ENCODE measurements at regions not wholly inside any gene's neighbourhood (a gene's known extent, or its start where the extent isn't known, plus 50 kb on each side); places are given as distances from the start of the nearest gene placed in this dataset.

- H3K23me2 ChIP-seq (ENCODE audit: low read depth, low read length), result no peaks in the 10 kb centered on the region
- ChIA-PET POLR2A (ENCODE audit: partially characterized antibody) (interaction anchor here (1.1 to 1.4 kb wide), 2 partner anchors 185 to 293 kb away, joined by 3 read pairs; no protein-coding TSS in a partner anchor), CTCF (ENCODE audit: partially characterized antibody) (interaction anchor here (0.8 to 17.9 kb wide), 6 partner anchors 24 to 535 kb away, joined by 3 to 591 read pairs (median 4); no protein-coding TSS in a partner anchor)
- H2BK20ac ChIP-seq (ENCODE audit: low read length), result no peak overlapping the region
- DNase-seq (ENCODE audit: low read depth in 1 of 2, low spot score in 2 of 2), result no peak
- H3K36me3 ChIP-seq (ENCODE audit: control insufficient read depth in 2 of 4, insufficient read depth in 4 of 4, low read length in 3 of 4), result no peaks in the 10 kb centered on the region
- no peaks in the 10 kb centered on the region for H3K79me1 ChIP-seq (ENCODE audit: low read depth, low read length)
- 89% methylated on average over 13 of the region's 13 CpGs; no CpG with 5 or more reads in 1 of the 2 experiments for WGBS, 2 experiments (ENCODE audit: extremely low coverage in 1 of 2, insufficient coverage in 1 of 2, insufficient read length in 1 of 2, insufficient replicate concordance in 2 of 2, low coverage in 1 of 2, low lambda C conversion rate in 2 of 2, missing lambda C conversion rate in 1 of 2)
- no peak overlapping the region for H3K18ac ChIP-seq (ENCODE audit: extremely low read depth, low read length)
- no peak for FAIRE-seq
- no peak overlapping the region for H2BK15ac ChIP-seq (ENCODE audit: low read length)
- no peaks in the 10 kb centered on the region for H3K79me2 ChIP-seq (ENCODE audit: control insufficient read depth in 1 of 2, insufficient read depth in 2 of 2, low read length in 2 of 2)
- no peak overlapping the region for H2BK5ac ChIP-seq (ENCODE audit: low read depth, low read length)
- no peak overlapping the region for H4K5ac ChIP-seq (ENCODE audit: insufficient read length, low read depth, low read length)
- H3K14ac ChIP-seq (ENCODE audit: insufficient read length), result no peak overlapping the region
- H4K91ac ChIP-seq (replicated peaks; ENCODE audit: insufficient read length, low read length), result no peak overlapping the region
- H2BK120ac ChIP-seq (replicated peaks; ENCODE audit: low read depth, low read length), result no peak overlapping the region
- no peaks in the 10 kb centered on the region for H3K4me1 ChIP-seq (replicated peaks in 1 of 4; ENCODE audit: control insufficient read depth in 3 of 4, insufficient read depth in 4 of 4, low read length in 3 of 4)
- no peak overlapping the region for H3K4ac ChIP-seq (replicated peaks; ENCODE audit: insufficient read length, low read depth, low read length)
- H3K27ac ChIP-seq (ENCODE audit: low read depth, low read length), result no peak overlapping the region
- H4K8ac ChIP-seq (ENCODE audit: extremely low read depth, insufficient read depth, low read length), result no peak overlapping the region
- no peak overlapping the region for H3K4me3 ChIP-seq (ENCODE audit: extremely low read depth in 1 of 4, insufficient read depth in 2 of 4, low read depth in 3 of 4, low read length in 4 of 4)
- no peaks in the 10 kb centered on the region for H3K9me3 ChIP-seq (ENCODE audit: insufficient read depth in 2 of 2, low read depth in 1 of 2, low read length in 1 of 2)
- no peak overlapping the region for H2AFZ ChIP-seq (ENCODE audit: low read length)
- no peaks in the 10 kb centered on the region for H4K20me1 ChIP-seq (replicated peaks in 1 of 2; ENCODE audit: control insufficient read depth in 1 of 2, insufficient read depth in 2 of 2, low read length in 2 of 2)
- H2BK12ac ChIP-seq (ENCODE audit: low read depth, low read length), result no peak overlapping the region
- no peak overlapping the region for H3K23ac ChIP-seq (ENCODE audit: insufficient read length)
- H3K9ac ChIP-seq (replicated peaks in 1 of 4; ENCODE audit: extremely low read depth in 1 of 4, low read depth in 3 of 4, low read length in 3 of 4), result no peak overlapping the region
- H3K27me3 ChIP-seq (replicated peaks in 1 of 4; ENCODE audit: control insufficient read depth in 3 of 4, extremely low read depth in 1 of 4, insufficient read depth in 3 of 4, low read length in 3 of 4), result no peaks in the 10 kb centered on the region
- H3K4me2 ChIP-seq (ENCODE audit: insufficient read depth in 1 of 2, low read depth in 2 of 2, low read length in 2 of 2), result no peak overlapping the region
- H2AK5ac ChIP-seq (ENCODE audit: low read depth, low read length), result no peak overlapping the region
- H3K56ac ChIP-seq (replicated peaks; ENCODE audit: insufficient read length, low read depth, low read length), result no peak overlapping the region
- TF ChIP-seq SIN3A (conservative IDR thresholded peaks at IDR 0.05 in 1 of 2, IDR thresholded peaks at IDR 0.05 in 1 of 2; ENCODE audit: low read depth in 1 of 2, low read length in 2 of 2), result no peak
- no peak for TF ChIP-seq YY1 (IDR thresholded peaks at IDR 0.05; ENCODE audit: low read depth, low read length)
- TF ChIP-seq POLR2A (IDR thresholded peaks at IDR 0.05; ENCODE audit: control extremely low read depth in 1 of 2, low read depth in 2 of 2, low read length in 2 of 2), result no peak
- no peak for TF ChIP-seq SUZ12 (IDR thresholded peaks at IDR 0.05; ENCODE audit: low read length)
- no peak for TF ChIP-seq E2F6 (IDR thresholded peaks at IDR 0.05)
- no peak for TF ChIP-seq MAFK (IDR thresholded peaks at IDR 0.05; ENCODE audit: low read depth, low read length)
- no peak for TF ChIP-seq SP4 (IDR thresholded peaks at IDR 0.05; ENCODE audit: low read length)
- no peak for TF ChIP-seq CTCF (IDR thresholded peaks at IDR 0.05; ENCODE audit: control extremely low read depth in 1 of 3, insufficient read depth in 1 of 3, low read depth in 1 of 3, low read length in 3 of 3)
- TF ChIP-seq CBX5 (IDR thresholded peaks at IDR 0.05; ENCODE audit: low read depth, low read length), result no peak
- TF ChIP-seq JUND (IDR thresholded peaks at IDR 0.05; ENCODE audit: low read length), result no peak
- TF ChIP-seq TAF7 (optimal IDR thresholded peaks at IDR 0.05; ENCODE audit: borderline replicate concordance, low read depth, low read length), result no peak
- no peak for TF ChIP-seq EZH2 (IDR thresholded peaks at IDR 0.05; ENCODE audit: low read depth, low read length, severe bottlenecking)
These were observed 77.1 kb upstream of the SEC11C start for GRCh38 chr18:59062643-59063006.
